Thyroid gland (tissue), 4 donors: ENCODE measurements at regions not wholly inside any gene's neighbourhood (a gene's known extent, or its start where the extent isn't known, plus 50 kb on each side); places are given as distances from the start of the nearest gene placed in this dataset.

Experiments
- DNase-seq, 2 donors: peaks; one replicate each; pipeline ENCODE4 v3.0.0-alpha.2; 2019
- H3K27ac ChIP-seq, 3 donors: fragments of 200-600 bp; sonication (generic); 1 replicate in 2 of 3; 2 replicates in 1 of 3; pipeline ENCODE4 v1.5.1; 2016 to 2019; ENCODE audit warnings: mild to moderate bottlenecking in 1 of 3, moderate library complexity in 1 of 3
- H3K27me3 ChIP-seq: fragments of 200-600 bp; sonication (generic); one replicate; pipeline ENCODE4 v1.5.1; 2019
- H3K36me3 ChIP-seq, 2 donors: fragments of 200-600 bp; sonication (generic); one replicate each; pipeline ENCODE4 v1.5.1; 2016 to 2019
- H3K4me1 ChIP-seq, 2 donors: fragments of 200-600 bp; sonication (generic); one replicate each; pipeline ENCODE4 v1.5.1; 2017 to 2019
- H3K4me3 ChIP-seq, 3 donors: fragments of 200-600 bp; sonication (generic); replicated peaks in 1 of 3; 1 replicate in 2 of 3; 2 replicates in 1 of 3; pipeline ENCODE4 v1.5.1; 2016; ENCODE audit warnings: mild to moderate bottlenecking in 1 of 3
- H3K9me3 ChIP-seq: fragments of 200-600 bp; sonication (generic); one replicate; pipeline ENCODE4 v1.5.1; 2017
- POLR2A ChIP-seq, 2 donors: fragments of 450-650 bp; IDR thresholded peaks; one replicate each; pipeline ENCODE4 v1.6.1; 2017; ENCODE audit warnings: antibody characterized with exemption in 2 of 2, mild to moderate bottlenecking in 2 of 2, moderate library complexity in 1 of 2
- WGBS, 2 donors: methylation state at CpG; one replicate each; pipeline ENCODE4 v1.1.5; 2017; 5-methylcytosine and 5-hydroxymethylcytosine counted together
- intact Hi-C: fragments of 100-400 bp; cut with DNase I; formaldehyde crosslinking; loops from one replicate; pipeline ENCODE4 v1.15.1; 2023
- TF ChIP-seq, protein P1 (sequence below), 6 experiments: fragments of 200-600 bp in 3 of 6; fragments of 450-650 bp in 3 of 6; sonication (generic) in 3 of 6; IDR thresholded peaks; one replicate each; pipeline ENCODE4 v1.5.1; 2016 to 2019; ENCODE audit warnings: antibody characterized with exemption in 6 of 6, mild to moderate bottlenecking in 2 of 6, inconsistent platforms in 1 of 6, moderate library complexity in 1 of 6

- no peak for DNase-seq
- WGBS, 2 donors, result 44 to 49% methylated on average over 2 of the region's 2 CpGs
These were observed 140.1 kb downstream of the LNPK start for GRCh38 chr2:175861958-175862357.

GRCh38 chr2:175855794-175856453, 146.1 kb downstream of the LNPK start:
- intact Hi-C loops, result no loop called here
- no peaks in the 10 kb centered on the region for H3K27me3 ChIP-seq
- no peaks in the 10 kb centered on the region for H3K4me1 ChIP-seq
- TF ChIP-seq POLR2A (IDR thresholded peaks at IDR 0.05), result no peak
- TF ChIP-seq, protein P1, sequence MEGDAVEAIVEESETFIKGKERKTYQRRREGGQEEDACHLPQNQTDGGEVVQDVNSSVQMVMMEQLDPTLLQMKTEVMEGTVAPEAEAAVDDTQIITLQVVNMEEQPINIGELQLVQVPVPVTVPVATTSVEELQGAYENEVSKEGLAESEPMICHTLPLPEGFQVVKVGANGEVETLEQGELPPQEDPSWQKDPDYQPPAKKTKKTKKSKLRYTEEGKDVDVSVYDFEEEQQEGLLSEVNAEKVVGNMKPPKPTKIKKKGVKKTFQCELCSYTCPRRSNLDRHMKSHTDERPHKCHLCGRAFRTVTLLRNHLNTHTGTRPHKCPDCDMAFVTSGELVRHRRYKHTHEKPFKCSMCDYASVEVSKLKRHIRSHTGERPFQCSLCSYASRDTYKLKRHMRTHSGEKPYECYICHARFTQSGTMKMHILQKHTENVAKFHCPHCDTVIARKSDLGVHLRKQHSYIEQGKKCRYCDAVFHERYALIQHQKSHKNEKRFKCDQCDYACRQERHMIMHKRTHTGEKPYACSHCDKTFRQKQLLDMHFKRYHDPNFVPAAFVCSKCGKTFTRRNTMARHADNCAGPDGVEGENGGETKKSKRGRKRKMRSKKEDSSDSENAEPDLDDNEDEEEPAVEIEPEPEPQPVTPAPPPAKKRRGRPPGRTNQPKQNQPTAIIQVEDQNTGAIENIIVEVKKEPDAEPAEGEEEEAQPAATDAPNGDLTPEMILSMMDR (IDR thresholded peaks at IDR 0.05), result no peak
- WGBS, 2 donors, result 46 to 58% methylated on average over 4 of the region's 4 CpGs
- no peak overlapping the region for H3K4me3 ChIP-seq
- H3K36me3 ChIP-seq, result no peaks in the 10 kb centered on the region
- no peak for DNase-seq
- no peak overlapping the region for H3K27ac ChIP-seq
- no peaks in the 10 kb centered on the region for H3K9me3 ChIP-seq

More at GRCh38 chr2:175861958-175862357, 140.1 kb downstream of the LNPK start:
- intact Hi-C loops, result no loop called here
- Histone ChIP-seq H3K27ac (no peak overlapping the region), H3K4me1 (no peaks in the 10 kb centered on the region), H3K27me3 (no peaks in the 10 kb centered on the region), H3K9me3 (no peaks in the 10 kb centered on the region), H3K4me3 (no peak overlapping the region), H3K36me3 (no peaks in the 10 kb centered on the region)
- no peak for TF ChIP-seq POLR2A (IDR thresholded peaks at IDR 0.05)
- TF ChIP-seq, protein P1 (IDR thresholded peaks at IDR 0.05), result no peak

DNA sequence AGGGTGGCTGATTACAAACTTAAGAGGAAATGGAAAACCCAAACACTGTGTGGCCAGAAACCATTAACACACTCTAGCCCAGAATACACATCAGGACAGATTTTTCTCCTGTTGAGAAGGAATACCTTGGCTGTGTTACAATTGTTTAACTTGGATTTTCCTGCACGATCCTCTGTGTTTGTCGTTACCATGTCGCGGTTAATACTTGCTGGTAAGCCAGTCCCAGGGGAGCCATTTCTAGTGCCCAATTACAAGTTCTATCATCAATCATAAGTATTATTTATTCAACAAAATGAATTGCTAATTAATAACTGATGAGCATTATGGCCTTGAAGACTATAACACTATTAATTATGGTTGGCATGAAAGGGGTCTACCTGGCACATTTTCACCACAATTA, 146.8 kb downstream of the LNPK start:
- TF ChIP-seq POLR2A (IDR thresholded peaks at IDR 0.05), result no peak
- TF ChIP-seq, protein P1 (IDR thresholded peaks at IDR 0.05), result no peak
- Histone ChIP-seq H3K4me1 (no peaks in the 10 kb centered on the region), H3K4me3 (no peak overlapping the region), H3K9me3 (no peaks in the 10 kb centered on the region), H3K27ac (no peak overlapping the region), H3K36me3 (no peaks in the 10 kb centered on the region), H3K27me3 (no peaks in the 10 kb centered on the region)
- 50 to 60% methylated on average over 4 of the region's 4 CpGs for WGBS, 2 donors
- DNase-seq, result no peak
- intact Hi-C loops, result no loop called here

DNA sequence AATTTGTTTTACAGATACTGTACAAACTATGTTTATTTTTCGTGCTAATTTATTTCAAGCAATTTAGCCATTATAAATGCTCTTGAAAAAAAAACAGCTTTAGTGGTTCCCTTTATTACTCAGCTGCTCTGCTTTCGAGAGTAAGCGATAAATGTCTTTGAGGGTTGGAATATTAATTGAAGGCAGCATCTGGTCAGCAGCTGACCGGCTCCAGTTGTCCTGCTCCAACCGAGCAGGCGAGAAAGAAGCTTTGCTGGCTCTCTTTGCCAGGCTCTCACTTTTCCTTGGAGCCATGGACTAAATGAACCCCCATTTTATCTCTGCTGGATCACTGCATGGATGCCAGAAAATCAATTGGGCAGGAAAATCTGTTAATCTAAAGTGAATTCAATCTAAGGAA, 147.4 kb downstream of the LNPK start:
- no peak for DNase-seq
- 72 to 81% methylated on average over 6 of the region's 6 CpGs for WGBS, 2 donors
- no peak overlapping the region for H3K4me3 ChIP-seq
- no peaks in the 10 kb centered on the region for H3K27me3 ChIP-seq
- intact Hi-C loops, result no loop called here
- no peak overlapping the region for H3K27ac ChIP-seq
- no peaks in the 10 kb centered on the region for H3K36me3 ChIP-seq
- no peaks in the 10 kb centered on the region for H3K9me3 ChIP-seq
- no peak for TF ChIP-seq POLR2A (IDR thresholded peaks at IDR 0.05)
- H3K4me1 ChIP-seq, result no peaks in the 10 kb centered on the region

DNA sequence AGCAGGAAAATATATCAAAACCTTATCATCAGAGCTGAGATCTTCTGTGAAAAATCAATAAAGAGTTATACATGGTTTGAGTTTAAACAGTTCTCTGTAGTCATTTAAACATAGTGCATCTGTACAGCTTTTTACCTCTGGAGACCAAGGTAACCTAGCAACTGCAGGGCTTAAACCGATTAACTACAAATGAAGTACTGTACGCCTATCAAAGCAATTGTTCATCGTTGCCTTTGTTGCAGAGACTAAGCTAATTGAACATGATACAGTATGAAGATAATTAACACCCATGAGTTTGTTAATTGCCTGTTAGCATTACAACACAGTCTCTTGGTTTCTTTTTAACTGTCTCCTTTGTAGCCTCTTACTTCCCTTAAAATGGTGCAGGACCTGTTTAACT, 147.9 kb downstream of the LNPK start:
- intact Hi-C loops, result no loop called here
- H3K9me3 ChIP-seq, result no peaks in the 10 kb centered on the region
- TF ChIP-seq, protein P1 (IDR thresholded peaks at IDR 0.05), result no peak
- no peak for TF ChIP-seq POLR2A (IDR thresholded peaks at IDR 0.05)
- H3K4me1 ChIP-seq, result no peaks in the 10 kb centered on the region
- no peaks in the 10 kb centered on the region for H3K36me3 ChIP-seq
- H3K4me3 ChIP-seq, result no peak overlapping the region
- no peak for DNase-seq
- no peak overlapping the region for H3K27ac ChIP-seq
- WGBS, 2 donors, result 46 to 48% methylated on average over 3 of the region's 3 CpGs
- H3K27me3 ChIP-seq, result no peaks in the 10 kb centered on the region

DNA sequence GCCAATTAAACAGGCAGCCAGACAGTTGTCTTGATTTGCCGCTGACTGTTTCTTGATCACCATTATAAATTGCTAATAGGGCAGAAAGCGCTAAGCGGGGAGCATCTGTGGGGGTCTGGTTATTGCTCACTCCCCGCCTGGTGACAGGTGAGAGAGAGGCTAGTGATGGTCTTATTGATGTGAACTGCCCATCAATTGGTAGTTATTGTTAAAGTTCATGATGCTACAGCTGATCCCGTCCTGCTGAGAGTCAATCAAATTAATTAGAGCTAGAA, 148.5 kb downstream of the LNPK start:
- Histone ChIP-seq H3K27me3 (no peaks in the 10 kb centered on the region), H3K36me3 (no peaks in the 10 kb centered on the region), H3K4me1 (no peaks in the 10 kb centered on the region), H3K4me3 (no peak overlapping the region), H3K27ac (no peak overlapping the region), H3K9me3 (no peaks in the 10 kb centered on the region)
- WGBS, 2 donors, result 93 to 98% methylated on average over 5 of the region's 5 CpGs
- TF ChIP-seq, protein P1 (IDR thresholded peaks at IDR 0.05), result no peak
- TF ChIP-seq POLR2A (IDR thresholded peaks at IDR 0.05), result no peak
- intact Hi-C loops, result no loop called here
- DNase-seq, result no peak
